Stomach (tissue), 4 donors: ENCODE measurements at regions not wholly inside any gene's neighbourhood (a gene's known extent, or its start where the extent isn't known, plus 50 kb on each side); places are given as distances from the start of the nearest gene placed in this dataset.

ENCODE experiments used
- CTCF ChIP-seq, 7 experiments: fragments of 450-650 bp in 4 of 7; fragments of 200-600 bp in 3 of 7; sonication (generic) in 3 of 7; IDR thresholded peaks; one replicate each; pipeline ENCODE4 v1.5.1; 2016 to 2019; ENCODE audit warnings: antibody characterized with exemption in 7 of 7, control low read depth in 2 of 7, mild to moderate bottlenecking in 1 of 7
- EP300 ChIP-seq: sonication (generic); formaldehyde crosslinking; IDR thresholded peaks from one replicate; pipeline ENCODE4 v1.6.1; 2017; ENCODE audit warnings: antibody characterized with exemption
- POLR2A ChIP-seq, 4 donors: fragments of 450-650 bp; IDR thresholded peaks; one replicate each; pipeline ENCODE4 v1.6.1; 2016; ENCODE audit warnings: antibody characterized with exemption in 4 of 4, control low read depth in 2 of 4, mild to moderate bottlenecking in 1 of 4, moderate library complexity in 1 of 4
- POLR2AphosphoS5 ChIP-seq, 3 donors: sonication (generic); formaldehyde crosslinking; IDR thresholded peaks; one replicate each; pipeline ENCODE4 v1.6.1; 2016; ENCODE audit warnings: antibody characterized with exemption in 3 of 3

- no peak for TF ChIP-seq CTCF (IDR thresholded peaks at IDR 0.05)
- no peak for TF ChIP-seq POLR2AphosphoS5 (IDR thresholded peaks at IDR 0.05)
- no peak for TF ChIP-seq POLR2A (IDR thresholded peaks at IDR 0.05)
- TF ChIP-seq EP300: no peak
These were observed 346.8 kb upstream of the FAM174A start for GRCh38 chr5:100188339-100188738.
